ENCODE measurements at regions not wholly inside any gene's neighbourhood (a gene's known extent, or its start where the extent isn't known, plus 50 kb on each side); places are given as distances from the start of the nearest gene placed in this dataset.
"Not testable (repeated sequence)": the region's sequence is repeated elsewhere in the genome, so short reads cannot be mapped to it uniquely, and the experiment has no call there.

GRCh38 chr4:79659308-79659870 lies 251.4 kb upstream of the GK2 start:
- FAIRE-seq: not testable (repeated sequence)

- no peak for FAIRE-seq
Observed at GRCh38 chr4:79657379-79657778, 249.4 kb upstream of the GK2 start.

GRCh38 chr4:79653871-79654270 lies 245.8 kb upstream of the GK2 start:
- FAIRE-seq: no peak

GRCh38 chr4:79652738-79653137 lies 244.7 kb upstream of the GK2 start:
- FAIRE-seq: no peak

DNA sequence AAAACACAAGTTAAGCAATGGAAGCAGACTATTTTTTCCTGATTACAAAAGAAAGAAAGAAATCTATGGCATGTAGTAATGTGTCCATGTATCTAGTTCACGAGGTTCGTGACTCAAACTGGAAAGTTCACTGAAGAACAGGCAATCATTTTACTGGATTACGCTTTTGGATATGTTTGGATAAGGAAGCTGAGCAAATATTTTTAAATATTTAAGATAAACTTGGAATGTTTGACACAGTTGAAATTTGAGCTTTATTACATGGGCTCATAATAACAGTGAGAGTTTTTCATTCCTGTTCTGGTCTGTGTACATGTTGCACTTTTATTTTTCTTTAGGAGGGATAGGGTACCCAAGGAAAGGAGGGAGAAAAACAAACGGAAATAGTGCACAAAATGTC lies 244.2 kb upstream of the GK2 start:
- FAIRE-seq: no peak

DNA sequence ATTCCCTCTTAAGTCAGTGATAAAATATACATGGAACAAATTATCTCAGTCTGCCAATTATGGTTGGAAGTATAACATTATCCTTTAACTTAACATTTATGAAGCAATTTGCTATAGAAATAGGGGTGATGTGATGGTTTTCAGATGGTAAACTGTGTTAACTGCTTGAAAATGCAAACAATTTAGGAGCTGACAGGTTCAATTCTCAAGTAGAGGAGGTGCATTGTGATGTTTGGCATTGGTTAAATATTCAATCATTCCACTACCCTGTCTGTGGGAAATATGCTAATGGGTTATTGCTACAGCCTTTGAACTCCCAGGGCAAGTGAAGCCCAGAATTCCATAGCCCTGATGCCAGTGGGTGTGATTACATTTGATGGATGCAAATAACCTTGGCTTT lies 243.4 kb upstream of the GK2 start:
- no peak for FAIRE-seq

- FAIRE-seq: no peak
Observed at GRCh38 chr4:79650794-79651431, 242.9 kb upstream of the GK2 start.

DNA sequence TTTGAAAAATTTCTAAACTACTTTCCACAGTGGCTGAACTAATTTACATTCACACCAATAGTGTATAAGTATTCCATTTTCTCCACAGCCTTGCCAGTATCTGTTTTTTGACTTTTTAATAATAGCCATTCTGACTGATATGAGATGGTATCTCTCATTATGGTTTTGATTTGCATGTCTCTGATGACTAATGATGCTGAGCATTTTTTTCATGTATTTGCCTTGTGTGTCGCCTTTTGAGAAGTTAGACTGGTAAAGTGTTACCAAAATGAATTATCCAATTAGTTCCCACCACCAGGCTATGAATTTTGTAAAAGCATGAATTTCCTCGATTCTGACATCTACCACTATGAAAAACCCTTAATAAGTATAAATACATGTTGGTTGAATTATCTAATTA lies 242.2 kb upstream of the GK2 start:
- no peak for FAIRE-seq

GRCh38 chr4:79645942-79646341 lies 237.9 kb upstream of the GK2 start:
- no peak for FAIRE-seq

DNA sequence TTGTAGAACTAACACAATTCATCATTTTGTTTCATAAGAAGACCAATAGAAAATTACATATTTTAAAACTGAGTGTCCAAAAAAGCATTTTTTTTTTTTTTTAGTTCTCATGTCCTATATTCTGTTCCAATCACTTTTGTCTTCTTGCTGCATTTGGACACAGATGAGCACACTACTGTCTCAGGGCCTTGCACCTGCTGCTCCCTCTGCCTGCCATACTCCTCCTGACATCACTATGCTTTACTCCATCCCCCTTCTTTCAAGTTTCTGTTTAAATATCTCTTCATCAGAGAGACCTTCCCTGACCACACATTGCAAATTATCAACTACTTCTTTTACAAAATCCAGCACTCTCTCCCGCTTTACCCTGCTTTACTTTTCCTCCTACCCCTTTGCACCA lies 230.7 kb upstream of the GK2 start:
- FAIRE-seq: no peak

GRCh38 chr4:79636991-79637390 lies 229.0 kb upstream of the GK2 start:
- FAIRE-seq: no peak

DNA sequence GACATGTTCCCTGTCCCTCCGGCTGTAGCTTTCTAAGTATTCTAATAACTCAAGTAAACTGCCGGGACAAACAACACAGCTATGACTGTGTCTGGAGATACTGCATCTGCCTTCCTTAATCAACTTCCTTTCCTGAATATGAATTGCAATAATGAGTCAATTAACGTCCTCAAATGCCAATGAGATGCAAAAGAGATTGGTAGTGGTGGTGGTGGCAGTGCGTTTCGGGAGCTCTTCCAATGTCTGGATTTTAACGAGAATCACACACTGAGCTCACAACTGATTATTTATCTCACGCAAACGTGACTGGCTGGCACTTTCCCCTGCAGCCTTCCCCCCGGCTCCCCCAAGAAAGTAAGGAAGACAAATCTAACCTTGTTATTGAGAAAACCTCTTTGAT lies 226.1 kb upstream of the GK2 start:
- FAIRE-seq: no peak

- FAIRE-seq: no peak
Observed at GRCh38 chr4:79632114-79632513, 224.1 kb upstream of the GK2 start.

- no peak for FAIRE-seq
Observed at GRCh38 chr4:79626611-79627010, 218.6 kb upstream of the GK2 start.

- no peak for FAIRE-seq
Observed at GRCh38 chr4:79626101-79626500, 218.1 kb upstream of the GK2 start.

DNA sequence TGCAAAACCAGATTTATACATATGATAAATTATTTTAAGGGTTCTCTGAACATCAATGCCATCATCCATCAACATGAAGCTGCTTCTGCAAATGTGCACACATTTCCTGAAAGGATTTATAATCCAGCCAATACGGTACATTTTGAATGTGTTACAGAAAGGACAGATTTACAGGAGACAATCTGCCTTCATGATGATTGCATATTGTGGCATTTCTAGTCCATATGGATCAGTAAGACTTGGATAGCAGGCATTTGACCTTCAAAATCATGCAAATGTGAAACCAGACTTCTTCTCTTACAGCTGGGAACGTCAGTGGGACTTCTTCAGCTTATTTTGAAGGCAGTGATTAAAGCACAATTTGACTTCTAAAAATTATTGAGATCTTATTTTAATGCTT lies 217.3 kb upstream of the GK2 start:
- FAIRE-seq: no peak

GRCh38 chr4:79623021-79623870 lies 215.2 kb upstream of the GK2 start:
- no peak for FAIRE-seq

GRCh38 chr4:79621061-79621460 lies 213.0 kb upstream of the GK2 start:
- FAIRE-seq: no peak

GRCh38 chr4:79620617-79621016 lies 212.6 kb upstream of the GK2 start:
- FAIRE-seq: no peak

DNA sequence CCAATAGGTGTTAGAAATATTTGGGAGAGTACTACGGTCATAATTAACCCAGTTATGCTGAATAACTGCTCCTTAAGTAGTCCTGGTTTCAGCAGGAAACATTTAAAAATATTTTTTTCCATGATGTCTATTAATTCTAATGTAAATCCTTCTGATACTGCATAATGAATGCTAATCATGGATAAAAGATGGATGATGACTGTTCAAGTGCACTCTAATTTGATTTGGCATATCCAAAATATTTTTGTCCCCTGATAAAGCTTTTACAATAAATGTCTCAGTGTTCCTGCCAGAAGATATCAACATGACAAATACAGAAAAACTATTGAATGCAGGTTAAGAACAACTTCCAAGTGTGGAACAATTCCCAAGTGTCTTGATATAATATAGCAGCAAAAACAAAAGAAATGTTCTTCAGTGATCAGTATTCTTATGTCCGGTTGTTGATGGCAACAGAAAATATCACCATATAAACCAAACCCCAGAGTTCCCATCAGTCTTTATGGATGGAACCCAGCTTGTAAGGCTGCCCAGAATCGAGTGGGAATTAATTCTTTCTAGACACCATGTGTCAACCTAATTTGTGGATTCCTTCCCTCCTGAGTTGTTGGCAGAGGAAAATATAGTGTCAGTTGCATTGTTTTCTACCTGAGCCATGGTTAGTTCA lies 205.4 kb upstream of the GK2 start:
- FAIRE-seq: no peak

GRCh38 chr4:79611026-79611425 lies 203.0 kb upstream of the GK2 start:
- no peak for FAIRE-seq

GRCh38 chr4:79609817-79610216 lies 201.8 kb upstream of the GK2 start:
- FAIRE-seq: no peak

- FAIRE-seq: no peak
Observed at GRCh38 chr4:79607979-79608378, 200.0 kb upstream of the GK2 start.

- no peak for FAIRE-seq
Observed at GRCh38 chr4:79604152-79604551, 196.1 kb upstream of the GK2 start.

Data from A204.1 (cell line).